ENCODE measurements at regions not wholly inside any gene's neighbourhood (a gene's known extent, or its start where the extent isn't known, plus 50 kb on each side); places are given as distances from the start of the nearest gene placed in this dataset.

- TF ChIP-seq POLR2AphosphoS5 (IDR thresholded peaks at IDR 0.05; ENCODE audit: insufficient read depth in 1 of 2, low read depth in 1 of 2) = peak in 1 of 2 donors; percentile 39
- TF ChIP-seq POLR2A (IDR thresholded peaks at IDR 0.05) = no peak
- TF ChIP-seq CTCF (IDR thresholded peaks at IDR 0.05) = no peak
Observed at GRCh38 chr9:107989544-107989943, 500.0 kb upstream of the KLF4 start.

Measured in vagina (tissue), 2 donors.